Left ventricle myocardium inferior (tissue), 1 donor: ENCODE measurements at regions not wholly inside any gene's neighbourhood (a gene's known extent, or its start where the extent isn't known, plus 50 kb on each side); places are given as distances from the start of the nearest gene placed in this dataset.
A peak's percentile ranks its signal among the peaks of the same experiment; 100 is the strongest.

Experiments used
- DNase-seq: peaks from one replicate; pipeline ENCODE4 v3.0.0-alpha.2; 2020
- H3K27ac ChIP-seq: fragments of 200-600 bp; replicated peaks from 2 replicates; pipeline ENCODE4 v1.8.0; 2021
- H3K27me3 ChIP-seq: fragments of 200-600 bp; 2 replicates; pipeline ENCODE4 v1.8.0; 2021; ENCODE audit warnings: low read depth
- H3K36me3 ChIP-seq: fragments of 200-600 bp; 2 replicates; pipeline ENCODE4 v1.8.0; 2021
- H3K4me1 ChIP-seq: fragments of 200-600 bp; 2 replicates; pipeline ENCODE4 v1.8.0; 2021
- H3K4me3 ChIP-seq: fragments of 200-600 bp; 2 replicates; pipeline ENCODE4 v1.8.0; 2021; ENCODE audit warnings: mild to moderate bottlenecking, moderate library complexity
- H3K9me3 ChIP-seq: fragments of 200-600 bp; replicated peaks from 2 replicates; pipeline ENCODE4 v1.8.0; 2021
- CTCF ChIP-seq: fragments of 200-600 bp; IDR thresholded peaks from 2 replicates; pipeline ENCODE4 v1.8.0; 2021; ENCODE audit warnings: antibody characterized with exemption, mild to moderate bottlenecking, borderline replicate concordance
- intact Hi-C: fragments of 100-400 bp; cut with micrococcal nuclease; formaldehyde crosslinking; loops from one replicate; pipeline ENCODE4 v1.11.0; 2022
- donor health status: DM: no; HTN: yes; CAD: no; lungs with severe emphysema.

- H3K27me3 ChIP-seq = no peaks in the 10 kb centered on the region
- no peaks in the 10 kb centered on the region for H3K4me1 ChIP-seq
- intact Hi-C loops = no loop called here
- no peak for TF ChIP-seq CTCF
- no peak overlapping the region for H3K4me3 ChIP-seq
- no peaks in the 10 kb centered on the region for H3K36me3 ChIP-seq
- DNase-seq = no peak
- H3K9me3 ChIP-seq = peaks cover 14% of the 10 kb centered on the region
- no peak overlapping the region for H3K27ac ChIP-seq
These were observed 201.0 kb upstream of the NEIL3 start for GRCh38 chr4:177108708-177109107.

- no peaks in the 10 kb centered on the region for H3K27me3 ChIP-seq
- H3K4me3 ChIP-seq = no peak overlapping the region
- no peak overlapping the region for H3K27ac ChIP-seq
- intact Hi-C loops = no loop called here
- H3K4me1 ChIP-seq = no peaks in the 10 kb centered on the region
- H3K9me3 ChIP-seq = peaks cover 14% of the 10 kb centered on the region
- no peaks in the 10 kb centered on the region for H3K36me3 ChIP-seq
- no peak for DNase-seq
- TF ChIP-seq CTCF = no peak
These were observed 199.9 kb upstream of the NEIL3 start for GRCh38 chr4:177109769-177110168.

- intact Hi-C loops = no loop called here
- no peak for DNase-seq
- Histone ChIP-seq H3K27ac (no peak overlapping the region), H3K36me3 (no peaks in the 10 kb centered on the region), H3K27me3 (no peaks in the 10 kb centered on the region), H3K9me3 (peaks cover 28% of the 10 kb centered on the region), H3K4me1 (no peaks in the 10 kb centered on the region), H3K4me3 (no peak overlapping the region)
- no peak for TF ChIP-seq CTCF
These were observed 193.5 kb upstream of the NEIL3 start for GRCh38 chr4:177116161-177116560.

GRCh38 chr4:177117256-177117655 is 192.4 kb upstream of the NEIL3 start:
- no peaks in the 10 kb centered on the region for H3K27me3 ChIP-seq
- no peaks in the 10 kb centered on the region for H3K36me3 ChIP-seq
- H3K27ac ChIP-seq = no peak overlapping the region
- H3K4me3 ChIP-seq = no peak overlapping the region
- intact Hi-C loops = no loop called here
- no peaks in the 10 kb centered on the region for H3K4me1 ChIP-seq
- no peak for DNase-seq
- H3K9me3 ChIP-seq = peaks cover 27% of the 10 kb centered on the region
- no peak for TF ChIP-seq CTCF

GRCh38 chr4:177118596-177118995 is 191.1 kb upstream of the NEIL3 start:
- no peak overlapping the region for H3K4me3 ChIP-seq
- no peaks in the 10 kb centered on the region for H3K4me1 ChIP-seq
- intact Hi-C loops = no loop called here
- no peaks in the 10 kb centered on the region for H3K27me3 ChIP-seq
- DNase-seq = peak; percentile 15
- H3K36me3 ChIP-seq = no peaks in the 10 kb centered on the region
- H3K9me3 ChIP-seq = peaks cover 21% of the 10 kb centered on the region
- no peak for TF ChIP-seq CTCF
- peak overlapping the region; percentile 20 for H3K27ac ChIP-seq

GRCh38 chr4:177119021-177119471 is 190.6 kb upstream of the NEIL3 start:
- intact Hi-C loops = no loop called here
- TF ChIP-seq CTCF = no peak
- DNase-seq = no peak
- Histone ChIP-seq H3K4me3 (no peak overlapping the region), H3K9me3 (peaks cover 21% of the 10 kb centered on the region), H3K4me1 (no peaks in the 10 kb centered on the region), H3K27me3 (no peaks in the 10 kb centered on the region), H3K36me3 (no peaks in the 10 kb centered on the region), H3K27ac (peak overlapping the region; percentile 20)
